ENCODE measurements at regions not wholly inside any gene's neighbourhood (a gene's known extent, or its start where the extent isn't known, plus 50 kb on each side); places are given as distances from the start of the nearest gene placed in this dataset.
A peak's percentile ranks its signal among the peaks of the same experiment; 100 is the strongest.

- Mint-ChIP-seq H3K27me3 (ENCODE audit: insufficient read depth, low read depth) (no peaks in the 10 kb centered on the region), H3K27ac (no peak overlapping the region), H3K4me3 (no peak overlapping the region), H3K9me3 (peaks cover 2% of the 10 kb centered on the region), H3K4me1 (peaks cover 9% of the 10 kb centered on the region), H3K36me3 (no peaks in the 10 kb centered on the region)
- Histone ChIP-seq H3K27ac (no peak overlapping the region), H3K9me3 (ENCODE audit: low read depth) (no peaks in the 10 kb centered on the region), H3K36me3 (no peaks in the 10 kb centered on the region), H2AFZ (replicated peaks) (no peak overlapping the region), H3K4me2 (no peak overlapping the region), H3K27me3 (no peaks in the 10 kb centered on the region), H3K4me3 (no peak overlapping the region), H3K9ac (no peak overlapping the region), H3F3A (ENCODE audit: low read depth) (peaks cover 5% of the 10 kb centered on the region), H3K79me2 (ENCODE audit: low read depth) (no peaks in the 10 kb centered on the region), H4K20me1 (ENCODE audit: low read depth) (no peaks in the 10 kb centered on the region), H3K4me1 (peaks cover 25% of the 10 kb centered on the region)
- no peak for DNase-seq (ENCODE audit: low spot score)
- TF ChIP-seq EZH2phosphoT487 (IDR thresholded peaks at IDR 0.05) (no peak), EZH2 (IDR thresholded peaks at IDR 0.05) (no peak)
- TF ChIP-seq, protein P1, sequence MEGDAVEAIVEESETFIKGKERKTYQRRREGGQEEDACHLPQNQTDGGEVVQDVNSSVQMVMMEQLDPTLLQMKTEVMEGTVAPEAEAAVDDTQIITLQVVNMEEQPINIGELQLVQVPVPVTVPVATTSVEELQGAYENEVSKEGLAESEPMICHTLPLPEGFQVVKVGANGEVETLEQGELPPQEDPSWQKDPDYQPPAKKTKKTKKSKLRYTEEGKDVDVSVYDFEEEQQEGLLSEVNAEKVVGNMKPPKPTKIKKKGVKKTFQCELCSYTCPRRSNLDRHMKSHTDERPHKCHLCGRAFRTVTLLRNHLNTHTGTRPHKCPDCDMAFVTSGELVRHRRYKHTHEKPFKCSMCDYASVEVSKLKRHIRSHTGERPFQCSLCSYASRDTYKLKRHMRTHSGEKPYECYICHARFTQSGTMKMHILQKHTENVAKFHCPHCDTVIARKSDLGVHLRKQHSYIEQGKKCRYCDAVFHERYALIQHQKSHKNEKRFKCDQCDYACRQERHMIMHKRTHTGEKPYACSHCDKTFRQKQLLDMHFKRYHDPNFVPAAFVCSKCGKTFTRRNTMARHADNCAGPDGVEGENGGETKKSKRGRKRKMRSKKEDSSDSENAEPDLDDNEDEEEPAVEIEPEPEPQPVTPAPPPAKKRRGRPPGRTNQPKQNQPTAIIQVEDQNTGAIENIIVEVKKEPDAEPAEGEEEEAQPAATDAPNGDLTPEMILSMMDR (IDR thresholded peaks at IDR 0.05): no peak
Measured at GRCh38 chr9:78568774-78569173, 271.8 kb downstream of the PSAT1 start.

DNA sequence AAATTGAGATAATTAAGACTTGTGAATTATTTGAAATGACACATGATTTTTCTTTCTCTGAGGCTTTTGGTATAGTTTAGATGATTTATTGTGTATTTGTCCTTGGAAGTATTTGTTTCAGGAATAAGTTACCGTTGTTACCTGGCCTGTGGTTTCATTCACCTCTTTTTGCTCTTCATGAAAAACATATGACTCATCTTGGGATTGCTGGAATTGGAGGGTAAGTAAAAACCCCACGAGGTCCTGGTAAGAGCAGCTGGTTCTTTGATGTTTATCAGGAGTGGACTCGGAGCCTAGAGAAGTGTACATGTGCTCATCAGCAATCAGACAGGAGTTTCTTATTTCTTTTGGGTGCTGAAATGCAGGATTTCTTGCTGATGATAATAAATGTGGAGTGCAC lies 275.3 kb downstream of the PSAT1 start:
- H3K9me3 Mint-ChIP-seq: peaks cover 2% of the 10 kb centered on the region
- H3K4me3 Mint-ChIP-seq: no peak overlapping the region
- peaks cover 33% of the 10 kb centered on the region for H3K4me1 Mint-ChIP-seq
- H3K4me2 ChIP-seq: no peak overlapping the region
- H3K27me3 ChIP-seq: no peaks in the 10 kb centered on the region
- no peaks in the 10 kb centered on the region for H3K36me3 Mint-ChIP-seq
- no peaks in the 10 kb centered on the region for H4K20me1 ChIP-seq (ENCODE audit: low read depth)
- TF ChIP-seq EZH2 (IDR thresholded peaks at IDR 0.05) (no peak), EZH2phosphoT487 (IDR thresholded peaks at IDR 0.05) (no peak)
- TF ChIP-seq, protein P1 (IDR thresholded peaks at IDR 0.05): no peak
- no peak overlapping the region for H2AFZ ChIP-seq (replicated peaks)
- H3K4me1 ChIP-seq: peaks cover 60% of the 10 kb centered on the region
- no peaks in the 10 kb centered on the region for H3K36me3 ChIP-seq
- no peaks in the 10 kb centered on the region for H3K79me2 ChIP-seq (ENCODE audit: low read depth)
- H3K27ac ChIP-seq: no peak overlapping the region
- peaks cover 40% of the 10 kb centered on the region for H3F3A ChIP-seq (ENCODE audit: low read depth)
- no peaks in the 10 kb centered on the region for H3K27me3 Mint-ChIP-seq (ENCODE audit: insufficient read depth, low read depth)
- no peak overlapping the region for H3K9ac ChIP-seq
- no peak overlapping the region for H3K27ac Mint-ChIP-seq
- H3K4me3 ChIP-seq: no peak overlapping the region
- DNase-seq (ENCODE audit: low spot score): no peak
- H3K9me3 ChIP-seq (ENCODE audit: low read depth): no peaks in the 10 kb centered on the region

GRCh38 chr9:78573205-78573604 lies 276.3 kb downstream of the PSAT1 start:
- Mint-ChIP-seq H3K4me1 (peaks cover 36% of the 10 kb centered on the region), H3K9me3 (peaks cover 2% of the 10 kb centered on the region), H3K27me3 (ENCODE audit: insufficient read depth, low read depth) (no peaks in the 10 kb centered on the region), H3K36me3 (no peaks in the 10 kb centered on the region), H3K27ac (no peak overlapping the region), H3K4me3 (no peak overlapping the region)
- peaks cover 64% of the 10 kb centered on the region for H3K4me1 ChIP-seq
- no peaks in the 10 kb centered on the region for H4K20me1 ChIP-seq (ENCODE audit: low read depth)
- TF ChIP-seq, protein P1 (IDR thresholded peaks at IDR 0.05): no peak
- TF ChIP-seq EZH2phosphoT487 (IDR thresholded peaks at IDR 0.05) (no peak), EZH2 (IDR thresholded peaks at IDR 0.05) (no peak)
- no peak overlapping the region for H3K27ac ChIP-seq
- peak; percentile 45 for DNase-seq (ENCODE audit: low spot score)
- H2AFZ ChIP-seq (replicated peaks): no peak overlapping the region
- no peak overlapping the region for H3K9ac ChIP-seq
- no peaks in the 10 kb centered on the region for H3K27me3 ChIP-seq
- peak overlapping the region; percentile 73 for H3K4me2 ChIP-seq
- no peaks in the 10 kb centered on the region for H3K36me3 ChIP-seq
- H3K9me3 ChIP-seq (ENCODE audit: low read depth): no peaks in the 10 kb centered on the region
- H3K4me3 ChIP-seq: no peak overlapping the region
- peaks cover 47% of the 10 kb centered on the region for H3F3A ChIP-seq (ENCODE audit: low read depth)
- no peaks in the 10 kb centered on the region for H3K79me2 ChIP-seq (ENCODE audit: low read depth)
